IMR-90 (cell line): ENCODE measurements at regions not wholly inside any gene's neighbourhood (a gene's known extent, or its start where the extent isn't known, plus 50 kb on each side); places are given as distances from the start of the nearest gene placed in this dataset.

Experiments used
- ATAC-seq: fragments of 200-7000 bp; cut with Tn5 transposase; 2 replicates; pipeline ENCODE4 v1.9.1; 2020; ENCODE audit warnings: low read depth, mild to moderate bottlenecking, moderate library complexity
- BruUV-seq: library from RNA; stranded (reverse); fragments of 400-500 nt; replicated peaks from 2 replicates; lab custom pipeline; 2021; lab: Mats Ljungman, UMichigan
- CTCF ChIA-PET: fragments of 300-600 bp; formaldehyde crosslinking; extraction: SDS; loops from one replicate; lab custom pipeline; 2021; ENCODE audit warnings: antibody characterized with exemption; lab: Yijun Ruan, JAX
- POLR2A ChIA-PET: fragments of 300-600 bp; sonication (Branson Sonifier 250); formaldehyde crosslinking; loops from one replicate; lab custom pipeline; 2022; ENCODE audit warnings: antibody characterized with exemption; ENCODE audit not compliant: unreplicated experiment; lab: Charles Lee
- DNase-seq: peaks from one replicate; pipeline ENCODE4 v3.0.0; 2013
- H2AFZ ChIP-seq: replicated peaks from 2 replicates; pipeline ENCODE3; 2013; ENCODE audit warnings: low read length, mild to moderate bottlenecking; ENCODE audit not compliant: poor library complexity
- H2AK5ac ChIP-seq: 2 replicates; pipeline ENCODE4 v1.6.1; 2013; ENCODE audit warnings: low read depth, low read length, inconsistent platforms
- H2AK9ac ChIP-seq: replicated peaks from 2 replicates; pipeline ENCODE3; 2013; ENCODE audit warnings: mild to moderate bottlenecking, low read depth, low read length, moderate library complexity; ENCODE audit not compliant: poor library complexity
- H2BK120ac ChIP-seq: 2 replicates; pipeline ENCODE4 v1.6.1; 2013; ENCODE audit warnings: low read depth, low read length, inconsistent platforms
- H2BK15ac ChIP-seq: 3 replicates; pipeline ENCODE4 v1.6.1; 2013; ENCODE audit warnings: low read depth, low read length, inconsistent platforms
- H2BK20ac ChIP-seq: 2 replicates; pipeline ENCODE4 v1.6.1; 2013; ENCODE audit warnings: low read depth, mild to moderate bottlenecking, inconsistent platforms, low read length, moderate library complexity
- H2BK5ac ChIP-seq: 2 replicates; pipeline ENCODE4 v1.6.1; 2013; ENCODE audit warnings: mild to moderate bottlenecking, low read depth, low read length, inconsistent platforms; ENCODE audit not compliant: poor library complexity, severe bottlenecking
- H3K14ac ChIP-seq: replicated peaks from 2 replicates; pipeline ENCODE4 v1.6.1; 2013; ENCODE audit warnings: low read depth, low read length, inconsistent platforms
- H3K18ac ChIP-seq: 2 replicates; pipeline ENCODE4 v1.6.1; 2013; ENCODE audit warnings: low read depth, low read length, control low read depth
- H3K23ac ChIP-seq: 2 replicates; pipeline ENCODE4 v1.6.1; 2013; ENCODE audit warnings: low read depth, low read length, inconsistent platforms
- H3K27ac ChIP-seq: 2 replicates; pipeline ENCODE4 v1.5.1; 2013; ENCODE audit warnings: mild to moderate bottlenecking, control low read depth, low read length; ENCODE audit not compliant: insufficient read depth
- H3K27me3 ChIP-seq: 2 replicates; pipeline ENCODE4 v1.6.1; 2013; ENCODE audit warnings: low read length; ENCODE audit not compliant: control insufficient read depth, insufficient read depth
- H3K36me3 ChIP-seq: 2 replicates; pipeline ENCODE4 v1.6.1; 2013; ENCODE audit warnings: low read length, mixed read lengths; ENCODE audit not compliant: control insufficient read depth, insufficient read depth
- H3K4ac ChIP-seq: 2 replicates; pipeline ENCODE4 v1.6.1; 2013; ENCODE audit warnings: low read depth, low read length, inconsistent platforms
- H3K4me1 ChIP-seq: 2 replicates; pipeline ENCODE4 v1.6.1; 2013; ENCODE audit warnings: low read length, mixed read lengths; ENCODE audit not compliant: control insufficient read depth, insufficient read depth
- H3K4me2 ChIP-seq: 2 replicates; pipeline ENCODE4 v1.6.1; 2013; ENCODE audit warnings: low read depth, mild to moderate bottlenecking, control low read depth, low read length, moderate library complexity
- H3K4me3 ChIP-seq: 2 replicates; pipeline ENCODE4 v1.5.1; 2013; ENCODE audit warnings: low read depth, mild to moderate bottlenecking, control low read depth, low read length, moderate library complexity; ENCODE audit not compliant: insufficient read depth
- H3K56ac ChIP-seq: 2 replicates; pipeline ENCODE4 v1.6.1; 2013; ENCODE audit warnings: low read length, inconsistent platforms; ENCODE audit not compliant: insufficient read depth; ENCODE audit errors: extremely low read depth
- H3K79me1 ChIP-seq, 2 experiments: 2 replicates each; pipeline ENCODE4 v1.6.1; 2013; ENCODE audit warnings: low read length in 2 of 2, inconsistent platforms in 1 of 2, low read depth in 1 of 2
- H3K9ac ChIP-seq: 2 replicates; pipeline ENCODE4 v1.6.1; 2013; ENCODE audit warnings: low read depth, low read length, control low read depth
- H3K9me1 ChIP-seq: 2 replicates; pipeline ENCODE4 v1.6.1; 2013; ENCODE audit warnings: low read length, inconsistent platforms; ENCODE audit not compliant: insufficient read depth
- H3K9me3 ChIP-seq: 2 replicates; pipeline ENCODE4 v1.6.1; 2013; ENCODE audit warnings: low read length; ENCODE audit not compliant: control insufficient read depth, insufficient read depth
- H4K20me1 ChIP-seq: 2 replicates; pipeline ENCODE4 v1.6.1; 2013; ENCODE audit warnings: low read length, inconsistent platforms; ENCODE audit not compliant: insufficient read depth
- H4K5ac ChIP-seq: 2 replicates; pipeline ENCODE4 v1.6.1; 2013; ENCODE audit warnings: mild to moderate bottlenecking, low read depth, low read length, control low read depth
- H4K8ac ChIP-seq, 2 experiments: 2 replicates each; pipeline ENCODE4 v1.6.1; 2013; ENCODE audit warnings: low read depth in 2 of 2, low read length in 2 of 2, control low read depth in 1 of 2, inconsistent platforms in 1 of 2
- H4K91ac ChIP-seq: 2 replicates; pipeline ENCODE4 v1.6.1; 2013; ENCODE audit warnings: low read depth, low read length, inconsistent platforms; ENCODE audit not compliant: insufficient read depth
- CEBPB ChIP-seq: IDR thresholded peaks from 2 replicates; pipeline ENCODE4 v1.6.1; 2012; ENCODE audit warnings: low read depth, low read length, improper control_type of control experiment
- CHD1 ChIP-seq: IDR thresholded peaks from 2 replicates; pipeline ENCODE4 v1.6.1; 2012; ENCODE audit warnings: low read depth, low read length, improper control_type of control experiment
- FOS ChIP-seq: fragments of 150-350 bp; IDR thresholded peaks from 2 replicates; pipeline ENCODE4 v1.6.1; 2016; ENCODE audit warnings: low read depth, low read length
- MAFK ChIP-seq: IDR thresholded peaks from 2 replicates; pipeline ENCODE4 v1.6.1; 2012; ENCODE audit warnings: low read depth, low read length, improper control_type of control experiment
- MAZ ChIP-seq: IDR thresholded peaks from 2 replicates; pipeline ENCODE4 v1.6.1; 2012; ENCODE audit warnings: low read depth, mild to moderate bottlenecking, low read length, improper control_type of control experiment, moderate library complexity, borderline replicate concordance
- NFE2L2 ChIP-seq: fragments of 150-350 bp; IDR thresholded peaks from 2 replicates; pipeline ENCODE4 v1.6.1; 2016; ENCODE audit warnings: low read depth, mild to moderate bottlenecking, low read length
- POLR2A ChIP-seq: IDR thresholded peaks from 2 replicates; pipeline ENCODE4 v1.6.1; 2012; ENCODE audit warnings: mild to moderate bottlenecking, low read depth, low read length
- RCOR1 ChIP-seq: IDR thresholded peaks from 2 replicates; pipeline ENCODE4 v1.6.1; 2012; ENCODE audit warnings: mild to moderate bottlenecking, low read length, improper control_type of control experiment; ENCODE audit not compliant: insufficient replicate concordance
- SMC3 ChIP-seq: fragments of 150-350 bp; IDR thresholded peaks from 2 replicates; pipeline ENCODE4 v1.6.1; 2016; ENCODE audit warnings: low read depth, mild to moderate bottlenecking, antibody characterized with exemption, low read length, moderate library complexity
- WGBS, 2 experiments: methylation state at CpG; one replicate each; pipeline versions ENCODE4 v1.1.5 to v1.1.7; 2013; ENCODE audit warnings: missing lambda C conversion rate in 2 of 2; ENCODE audit not compliant: insufficient read length in 1 of 2; ENCODE audit errors: extremely low coverage in 2 of 2; 5-methylcytosine and 5-hydroxymethylcytosine counted together
- dilution Hi-C: fragments of 300-500 bp; cut with HindIII; formaldehyde crosslinking; loops from one replicate; pipeline ENCODE4 v1.14.3; 2018; ENCODE audit warnings: low sequenced_read_pairs; ENCODE audit not compliant: unreplicated experiment
- in situ Hi-C: fragments of 300-500 bp; cut with MboI; formaldehyde crosslinking; loops from 3 replicates; pipeline ENCODE4 v1.14.3; 2019; ENCODE audit warnings: low sequenced_read_pairs, inconsistent platforms, mixed read lengths
- intact Hi-C: fragments of 100-400 bp; cut with micrococcal nuclease; formaldehyde crosslinking; loops from 2 replicates; pipeline ENCODE4 v1.10.0; 2022
- TF ChIP-seq, protein P1 (sequence below): fragments of 150-350 bp; IDR thresholded peaks from 2 replicates; pipeline ENCODE4 v1.6.1; 2016; ENCODE audit warnings: low read depth, mild to moderate bottlenecking, low read length, moderate library complexity, borderline replicate concordance
- TF ChIP-seq, protein P2 (sequence below): conservative IDR thresholded peaks from 2 replicates; pipeline ENCODE4 v1.5.1; 2012; ENCODE audit warnings: mild to moderate bottlenecking, low read depth, low read length, improper control_type of control experiment

DNA sequence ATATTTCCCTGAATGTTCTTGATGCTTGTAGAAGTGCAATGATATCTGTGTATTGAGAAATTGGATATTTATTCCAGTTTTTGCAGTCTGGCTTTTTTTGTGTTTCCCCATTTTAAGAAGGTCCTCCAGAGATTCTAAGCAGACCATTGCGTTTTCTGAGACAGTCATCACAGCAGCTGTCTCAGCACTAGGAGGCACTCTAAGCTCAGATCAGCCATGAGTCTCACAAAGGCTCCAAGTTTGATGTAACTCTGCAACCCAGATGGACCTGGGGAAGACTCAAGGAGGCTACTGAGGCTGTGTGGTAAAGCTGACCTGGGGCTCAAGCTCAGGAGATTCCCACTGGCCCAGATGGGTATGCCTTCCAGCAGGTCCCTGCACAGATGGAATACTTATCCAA is 89.3 kb upstream of the CYLC1 start:
- no peaks in the 10 kb centered on the region for H3K9me1 ChIP-seq
- WGBS, 2 experiments: no CpG with 5 or more reads among the region's 1 CpG
- no peak overlapping the region for H3K9ac ChIP-seq
- in situ Hi-C loops (no loop called here), intact Hi-C loops (no loop called here), dilution Hi-C loops (no loop called here)
- no peak for TF ChIP-seq SMC3
- TF ChIP-seq, protein P1, sequence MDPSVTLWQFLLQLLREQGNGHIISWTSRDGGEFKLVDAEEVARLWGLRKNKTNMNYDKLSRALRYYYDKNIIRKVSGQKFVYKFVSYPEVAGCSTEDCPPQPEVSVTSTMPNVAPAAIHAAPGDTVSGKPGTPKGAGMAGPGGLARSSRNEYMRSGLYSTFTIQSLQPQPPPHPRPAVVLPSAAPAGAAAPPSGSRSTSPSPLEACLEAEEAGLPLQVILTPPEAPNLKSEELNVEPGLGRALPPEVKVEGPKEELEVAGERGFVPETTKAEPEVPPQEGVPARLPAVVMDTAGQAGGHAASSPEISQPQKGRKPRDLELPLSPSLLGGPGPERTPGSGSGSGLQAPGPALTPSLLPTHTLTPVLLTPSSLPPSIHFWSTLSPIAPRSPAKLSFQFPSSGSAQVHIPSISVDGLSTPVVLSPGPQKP: no peak
- no peak for TF ChIP-seq POLR2A
- no peak for TF ChIP-seq CEBPB
- TF ChIP-seq RCOR1: no peak
- TF ChIP-seq CHD1: no peak
- no peak for TF ChIP-seq MAZ
- no peak for TF ChIP-seq NFE2L2
- TF ChIP-seq, protein P2, sequence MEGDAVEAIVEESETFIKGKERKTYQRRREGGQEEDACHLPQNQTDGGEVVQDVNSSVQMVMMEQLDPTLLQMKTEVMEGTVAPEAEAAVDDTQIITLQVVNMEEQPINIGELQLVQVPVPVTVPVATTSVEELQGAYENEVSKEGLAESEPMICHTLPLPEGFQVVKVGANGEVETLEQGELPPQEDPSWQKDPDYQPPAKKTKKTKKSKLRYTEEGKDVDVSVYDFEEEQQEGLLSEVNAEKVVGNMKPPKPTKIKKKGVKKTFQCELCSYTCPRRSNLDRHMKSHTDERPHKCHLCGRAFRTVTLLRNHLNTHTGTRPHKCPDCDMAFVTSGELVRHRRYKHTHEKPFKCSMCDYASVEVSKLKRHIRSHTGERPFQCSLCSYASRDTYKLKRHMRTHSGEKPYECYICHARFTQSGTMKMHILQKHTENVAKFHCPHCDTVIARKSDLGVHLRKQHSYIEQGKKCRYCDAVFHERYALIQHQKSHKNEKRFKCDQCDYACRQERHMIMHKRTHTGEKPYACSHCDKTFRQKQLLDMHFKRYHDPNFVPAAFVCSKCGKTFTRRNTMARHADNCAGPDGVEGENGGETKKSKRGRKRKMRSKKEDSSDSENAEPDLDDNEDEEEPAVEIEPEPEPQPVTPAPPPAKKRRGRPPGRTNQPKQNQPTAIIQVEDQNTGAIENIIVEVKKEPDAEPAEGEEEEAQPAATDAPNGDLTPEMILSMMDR: no peak
- TF ChIP-seq MAFK: no peak
- no peak for TF ChIP-seq FOS
- H2AK5ac ChIP-seq: no peak overlapping the region
- H2BK120ac ChIP-seq: no peak overlapping the region
- no peak overlapping the region for H3K23ac ChIP-seq
- H4K91ac ChIP-seq: no peak overlapping the region
- H3K27me3 ChIP-seq: no peaks in the 10 kb centered on the region
- no peak for ATAC-seq
- no peaks in the 10 kb centered on the region for H3K36me3 ChIP-seq
- H3K56ac ChIP-seq: no peak overlapping the region
- no TSS peak for BruUV-seq
- ChIA-PET POLR2A (no interaction called here), CTCF (no interaction called here)
- H2AK9ac ChIP-seq: no peak overlapping the region
- no peak overlapping the region for H4K5ac ChIP-seq
- no peak overlapping the region for H3K14ac ChIP-seq
- no peak overlapping the region for H3K4me3 ChIP-seq
- H3K27ac ChIP-seq: no peak overlapping the region
- no peak overlapping the region for H2BK5ac ChIP-seq
- H2BK15ac ChIP-seq: no peak overlapping the region
- no peak overlapping the region for H3K18ac ChIP-seq
- H3K9me3 ChIP-seq: peaks cover 2% of the 10 kb centered on the region; the same call in 1 of the 2 replicates
- no peaks in the 10 kb centered on the region for H3K4me1 ChIP-seq
- no peak for DNase-seq
- no peak overlapping the region for H2BK20ac ChIP-seq
- no peak overlapping the region for H2AFZ ChIP-seq
- H3K4me2 ChIP-seq: no peak overlapping the region
- no peaks in the 10 kb centered on the region for H4K20me1 ChIP-seq
- no peaks in the 10 kb centered on the region for H3K79me1 ChIP-seq
- no peak overlapping the region for H4K8ac ChIP-seq
- no peak overlapping the region for H3K4ac ChIP-seq
